ENCODE measurements at regions not wholly inside any gene's neighbourhood (a gene's known extent, or its start where the extent isn't known, plus 50 kb on each side); places are given as distances from the start of the nearest gene placed in this dataset.

DNA sequence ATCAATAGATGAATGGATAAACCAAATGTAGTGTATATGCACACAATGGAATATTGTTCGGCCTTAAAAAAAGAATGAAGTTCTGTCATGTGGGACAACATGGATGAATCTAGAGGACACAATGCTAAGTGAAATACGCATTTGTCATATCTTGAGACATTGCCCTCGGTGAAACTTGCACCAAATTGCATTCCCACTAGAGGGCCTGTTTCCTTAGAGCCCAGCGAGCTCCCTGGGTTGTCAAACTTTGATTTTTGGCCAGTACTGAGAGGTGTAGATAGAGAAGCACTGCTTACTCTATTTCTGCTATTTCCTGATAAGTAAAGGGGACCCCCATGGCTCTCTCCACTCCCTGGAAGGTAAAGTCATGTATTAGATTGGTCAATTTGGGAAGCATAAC lies 157.1 kb downstream of the GPAM start:
- no peaks in the 10 kb centered on the region for H3K9me3 ChIP-seq (ENCODE audit: control insufficient read depth in 2 of 2, low read length in 2 of 2)
- no peak overlapping the region for H3K9ac ChIP-seq (ENCODE audit: low read depth in 1 of 2, low read length in 2 of 2)
- H3K36me3 ChIP-seq (ENCODE audit: control insufficient read depth in 2 of 2, insufficient read depth in 2 of 2, low read length in 2 of 2) = no peaks in the 10 kb centered on the region
- no peaks in the 10 kb centered on the region for H3K27me3 ChIP-seq (ENCODE audit: control insufficient read depth in 2 of 2, insufficient read depth in 2 of 2, low read length in 2 of 2)
- no peak overlapping the region for H3K4me3 ChIP-seq (ENCODE audit: low read length in 2 of 2)
- no peaks in the 10 kb centered on the region for H3K4me1 ChIP-seq (ENCODE audit: control insufficient read depth in 2 of 2, insufficient read depth in 2 of 2, low read length in 2 of 2)
- no peak overlapping the region for H3K27ac ChIP-seq (ENCODE audit: low read depth in 2 of 2, low read length in 2 of 2)

DNA sequence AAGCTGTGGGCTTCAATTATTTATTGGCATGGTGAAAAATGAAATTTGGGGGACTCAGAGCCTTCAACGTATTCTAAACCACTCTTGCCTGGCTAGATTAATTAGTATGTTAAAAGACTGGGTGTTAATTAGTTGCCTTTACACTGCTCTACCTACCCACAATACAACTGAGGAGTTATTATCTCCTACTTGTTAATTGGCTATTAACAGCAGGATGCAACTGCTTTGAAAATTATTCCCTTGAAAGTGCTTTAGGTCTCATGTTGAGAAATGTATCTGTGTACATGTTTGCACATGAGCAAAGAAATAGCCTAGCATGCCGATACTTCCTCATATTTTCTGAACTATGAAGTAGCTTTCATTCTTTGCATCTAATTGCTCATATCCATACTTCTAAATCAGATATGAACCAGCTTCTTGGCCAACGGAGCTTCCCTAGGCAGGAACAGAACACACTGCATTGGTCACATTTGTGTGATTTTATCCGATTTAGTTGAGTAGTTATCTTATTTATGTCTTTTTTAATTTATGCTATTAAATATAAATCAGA lies 155.8 kb downstream of the GPAM start:
- H3K4me3 ChIP-seq (ENCODE audit: low read length in 2 of 2) = no peak overlapping the region

DNA sequence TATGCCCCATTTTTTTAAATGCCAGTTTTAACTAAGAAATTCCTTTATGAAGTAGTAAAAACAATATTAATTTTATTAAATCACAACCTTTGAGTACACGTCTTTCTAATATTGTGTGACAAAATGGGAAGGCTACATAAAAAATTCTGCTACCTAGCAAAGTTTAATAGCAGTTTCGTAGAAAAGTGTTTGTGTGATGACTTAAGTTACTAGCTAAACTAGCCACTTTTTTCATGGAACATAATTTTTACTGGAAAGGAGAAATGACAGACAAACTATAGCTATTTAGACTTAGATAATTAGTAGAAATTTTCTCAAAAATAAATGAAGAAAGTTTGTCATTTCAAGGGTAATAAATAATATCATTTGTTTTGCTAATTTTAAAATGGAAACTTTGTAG lies 153.1 kb downstream of the GPAM start:
- no peaks in the 10 kb centered on the region for H3K4me1 ChIP-seq (ENCODE audit: control insufficient read depth in 2 of 2, insufficient read depth in 2 of 2, low read length in 2 of 2)
- no peaks in the 10 kb centered on the region for H3K27me3 ChIP-seq (ENCODE audit: control insufficient read depth in 2 of 2, insufficient read depth in 2 of 2, low read length in 2 of 2)

More for the DNA sequence above, 155.8 kb downstream of the GPAM start:
- peaks cover 0 to 2% of the 10 kb centered on the region in 2 donors for H3K9me3 ChIP-seq (ENCODE audit: control insufficient read depth in 2 of 2, low read length in 2 of 2)
- no peak overlapping the region for H3K27ac ChIP-seq (ENCODE audit: low read depth in 2 of 2, low read length in 2 of 2)
- no peak overlapping the region for H3K9ac ChIP-seq (ENCODE audit: low read depth in 1 of 2, low read length in 2 of 2)
- no peaks in the 10 kb centered on the region for H3K27me3 ChIP-seq (ENCODE audit: control insufficient read depth in 2 of 2, insufficient read depth in 2 of 2, low read length in 2 of 2)
- H3K4me1 ChIP-seq (ENCODE audit: control insufficient read depth in 2 of 2, insufficient read depth in 2 of 2, low read length in 2 of 2) = no peaks in the 10 kb centered on the region
- H3K36me3 ChIP-seq (ENCODE audit: control insufficient read depth in 2 of 2, insufficient read depth in 2 of 2, low read length in 2 of 2) = no peaks in the 10 kb centered on the region

GRCh38 chr10:112039823-112040222 lies 143.7 kb downstream of the GPAM start:
- no peak overlapping the region for H3K4me3 ChIP-seq (ENCODE audit: low read length in 2 of 2)
- no peaks in the 10 kb centered on the region for H3K4me1 ChIP-seq (ENCODE audit: control insufficient read depth in 2 of 2, insufficient read depth in 2 of 2, low read length in 2 of 2)
- no peaks in the 10 kb centered on the region for H3K27me3 ChIP-seq (ENCODE audit: control insufficient read depth in 2 of 2, insufficient read depth in 2 of 2, low read length in 2 of 2)
- no peaks in the 10 kb centered on the region for H3K9me3 ChIP-seq (ENCODE audit: control insufficient read depth in 2 of 2, low read length in 2 of 2)
- H3K27ac ChIP-seq (ENCODE audit: low read depth in 2 of 2, low read length in 2 of 2) = no peak overlapping the region
- H3K9ac ChIP-seq (ENCODE audit: low read depth in 1 of 2, low read length in 2 of 2) = no peak overlapping the region
- H3K36me3 ChIP-seq (ENCODE audit: control insufficient read depth in 2 of 2, insufficient read depth in 2 of 2, low read length in 2 of 2) = no peaks in the 10 kb centered on the region

More for the DNA sequence above, 153.1 kb downstream of the GPAM start:
- Histone ChIP-seq H3K27ac (ENCODE audit: low read depth in 2 of 2, low read length in 2 of 2) (no peak overlapping the region), H3K9ac (ENCODE audit: low read depth in 1 of 2, low read length in 2 of 2) (no peak overlapping the region), H3K4me3 (ENCODE audit: low read length in 2 of 2) (no peak overlapping the region), H3K9me3 (ENCODE audit: control insufficient read depth in 2 of 2, low read length in 2 of 2) (peaks cover 0 to 2% of the 10 kb centered on the region in 2 donors), H3K36me3 (ENCODE audit: control insufficient read depth in 2 of 2, insufficient read depth in 2 of 2, low read length in 2 of 2) (no peaks in the 10 kb centered on the region)

DNA sequence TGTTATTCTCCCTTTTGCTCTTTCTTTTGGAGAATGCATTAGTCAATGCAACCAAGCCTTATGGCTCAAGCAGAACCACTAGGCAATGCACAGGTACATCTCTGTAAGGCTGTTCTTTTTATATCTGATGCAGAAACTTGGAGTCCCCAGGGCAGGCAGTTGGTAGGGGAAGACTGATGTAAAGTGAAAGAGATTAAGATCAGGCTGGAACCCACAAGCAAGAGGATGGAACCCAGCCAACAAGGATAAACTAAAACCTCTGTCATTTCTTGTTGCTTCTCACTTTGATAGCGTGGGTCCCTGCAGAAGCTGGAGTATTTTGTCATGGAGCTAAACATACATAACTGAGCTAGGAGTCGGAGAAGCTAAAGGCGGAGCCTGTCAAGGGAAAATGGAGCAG lies 142.9 kb downstream of the GPAM start:
- H3K9me3 ChIP-seq (ENCODE audit: control insufficient read depth in 2 of 2, low read length in 2 of 2) = no peaks in the 10 kb centered on the region
- H3K4me3 ChIP-seq (ENCODE audit: low read length in 2 of 2) = no peak overlapping the region
- no peak overlapping the region for H3K9ac ChIP-seq (ENCODE audit: low read depth in 1 of 2, low read length in 2 of 2)
- H3K4me1 ChIP-seq (ENCODE audit: control insufficient read depth in 2 of 2, insufficient read depth in 2 of 2, low read length in 2 of 2) = no peaks in the 10 kb centered on the region
- no peaks in the 10 kb centered on the region for H3K27me3 ChIP-seq (ENCODE audit: control insufficient read depth in 2 of 2, insufficient read depth in 2 of 2, low read length in 2 of 2)
- no peak overlapping the region for H3K27ac ChIP-seq (ENCODE audit: low read depth in 2 of 2, low read length in 2 of 2)
- no peaks in the 10 kb centered on the region for H3K36me3 ChIP-seq (ENCODE audit: control insufficient read depth in 2 of 2, insufficient read depth in 2 of 2, low read length in 2 of 2)

DNA sequence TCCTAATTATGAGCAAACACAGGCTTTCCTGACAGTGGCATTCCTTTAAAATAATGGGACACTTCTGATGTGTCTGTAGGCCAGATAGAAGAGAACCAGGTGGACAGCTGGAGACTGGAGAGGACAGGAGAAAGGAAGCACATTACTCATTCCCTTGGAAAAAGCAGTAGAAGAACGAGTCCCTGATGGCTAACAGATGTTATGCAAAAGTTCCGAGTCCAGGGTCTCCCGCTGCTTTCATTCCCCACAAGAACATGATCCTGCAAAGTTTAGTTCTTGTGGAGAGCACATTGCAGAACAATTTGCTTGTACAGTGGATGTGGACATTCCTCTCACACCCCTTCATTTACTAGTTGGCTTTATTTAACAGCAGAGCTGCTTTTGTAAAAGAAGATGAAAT lies 137.6 kb downstream of the GPAM start:
- no peaks in the 10 kb centered on the region for H3K27me3 ChIP-seq (ENCODE audit: control insufficient read depth in 2 of 2, insufficient read depth in 2 of 2, low read length in 2 of 2)
- H3K9ac ChIP-seq (ENCODE audit: low read depth in 1 of 2, low read length in 2 of 2) = no peak overlapping the region
- no peaks in the 10 kb centered on the region for H3K9me3 ChIP-seq (ENCODE audit: control insufficient read depth in 2 of 2, low read length in 2 of 2)
- H3K4me1 ChIP-seq (ENCODE audit: control insufficient read depth in 2 of 2, insufficient read depth in 2 of 2, low read length in 2 of 2) = no peaks in the 10 kb centered on the region
- H3K4me3 ChIP-seq (ENCODE audit: low read length in 2 of 2) = no peak overlapping the region
- H3K27ac ChIP-seq (ENCODE audit: low read depth in 2 of 2, low read length in 2 of 2) = no peak overlapping the region
- H3K36me3 ChIP-seq (ENCODE audit: control insufficient read depth in 2 of 2, insufficient read depth in 2 of 2, low read length in 2 of 2) = no peaks in the 10 kb centered on the region

GRCh38 chr10:112047674-112048073 lies 135.9 kb downstream of the GPAM start:
- Histone ChIP-seq H3K4me1 (ENCODE audit: control insufficient read depth in 2 of 2, insufficient read depth in 2 of 2, low read length in 2 of 2) (no peaks in the 10 kb centered on the region), H3K4me3 (ENCODE audit: low read length in 2 of 2) (no peak overlapping the region), H3K27ac (ENCODE audit: low read depth in 2 of 2, low read length in 2 of 2) (no peak overlapping the region), H3K9ac (ENCODE audit: low read depth in 1 of 2, low read length in 2 of 2) (no peak overlapping the region), H3K27me3 (ENCODE audit: control insufficient read depth in 2 of 2, insufficient read depth in 2 of 2, low read length in 2 of 2) (no peaks in the 10 kb centered on the region), H3K9me3 (ENCODE audit: control insufficient read depth in 2 of 2, low read length in 2 of 2) (no peaks in the 10 kb centered on the region), H3K36me3 (ENCODE audit: control insufficient read depth in 2 of 2, insufficient read depth in 2 of 2, low read length in 2 of 2) (no peaks in the 10 kb centered on the region)

GRCh38 chr10:112052166-112052565 lies 131.4 kb downstream of the GPAM start:
- no peak overlapping the region for H3K27ac ChIP-seq (ENCODE audit: low read depth in 2 of 2, low read length in 2 of 2)
- H3K4me1 ChIP-seq (ENCODE audit: control insufficient read depth in 2 of 2, insufficient read depth in 2 of 2, low read length in 2 of 2) = no peaks in the 10 kb centered on the region
- H3K9ac ChIP-seq (ENCODE audit: low read depth in 1 of 2, low read length in 2 of 2) = no peak overlapping the region
- peaks cover 0 to 2% of the 10 kb centered on the region in 2 donors for H3K27me3 ChIP-seq (ENCODE audit: control insufficient read depth in 2 of 2, insufficient read depth in 2 of 2, low read length in 2 of 2)
- no peaks in the 10 kb centered on the region for H3K9me3 ChIP-seq (ENCODE audit: control insufficient read depth in 2 of 2, low read length in 2 of 2)
- H3K36me3 ChIP-seq (ENCODE audit: control insufficient read depth in 2 of 2, insufficient read depth in 2 of 2, low read length in 2 of 2) = no peaks in the 10 kb centered on the region
- no peak overlapping the region for H3K4me3 ChIP-seq (ENCODE audit: low read length in 2 of 2)

DNA sequence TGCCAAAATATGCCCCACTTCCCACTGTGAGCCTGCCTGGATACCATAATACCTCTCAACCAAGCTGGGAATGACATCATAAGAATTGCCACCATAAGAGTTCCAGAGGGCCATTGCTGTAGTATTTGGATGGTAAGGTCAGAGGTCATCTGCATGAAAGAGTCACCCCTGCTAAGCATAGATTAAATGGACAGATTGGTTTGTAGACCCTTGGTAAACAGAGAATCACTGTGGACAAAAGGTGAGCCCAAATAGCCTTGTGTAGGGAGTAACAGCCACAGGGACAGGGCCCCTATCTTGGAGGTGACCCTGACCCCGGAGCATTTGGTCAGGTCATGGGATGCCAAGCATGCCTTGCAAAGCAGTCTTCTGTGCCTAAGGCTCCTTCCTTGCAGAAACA lies 129.7 kb downstream of the GPAM start:
- H3K9me3 ChIP-seq (ENCODE audit: control insufficient read depth in 2 of 2, low read length in 2 of 2) = no peaks in the 10 kb centered on the region
- H3K27ac ChIP-seq (ENCODE audit: low read depth in 2 of 2, low read length in 2 of 2) = no peak overlapping the region
- H3K4me1 ChIP-seq (ENCODE audit: control insufficient read depth in 2 of 2, insufficient read depth in 2 of 2, low read length in 2 of 2) = no peaks in the 10 kb centered on the region
- H3K27me3 ChIP-seq (ENCODE audit: control insufficient read depth in 2 of 2, insufficient read depth in 2 of 2, low read length in 2 of 2) = peaks cover 0 to 2% of the 10 kb centered on the region in 2 donors
- H3K9ac ChIP-seq (ENCODE audit: low read depth in 1 of 2, low read length in 2 of 2) = no peak overlapping the region
- no peaks in the 10 kb centered on the region for H3K36me3 ChIP-seq (ENCODE audit: control insufficient read depth in 2 of 2, insufficient read depth in 2 of 2, low read length in 2 of 2)
- no peak overlapping the region for H3K4me3 ChIP-seq (ENCODE audit: low read length in 2 of 2)

- Histone ChIP-seq H3K36me3 (ENCODE audit: control insufficient read depth in 2 of 2, insufficient read depth in 2 of 2, low read length in 2 of 2) (no peaks in the 10 kb centered on the region), H3K27me3 (ENCODE audit: control insufficient read depth in 2 of 2, insufficient read depth in 2 of 2, low read length in 2 of 2) (peaks cover 0 to 2% of the 10 kb centered on the region in 2 donors), H3K4me1 (ENCODE audit: control insufficient read depth in 2 of 2, insufficient read depth in 2 of 2, low read length in 2 of 2) (no peaks in the 10 kb centered on the region), H3K9me3 (ENCODE audit: control insufficient read depth in 2 of 2, low read length in 2 of 2) (no peaks in the 10 kb centered on the region), H3K4me3 (ENCODE audit: low read length in 2 of 2) (no peak overlapping the region), H3K27ac (ENCODE audit: low read depth in 2 of 2, low read length in 2 of 2) (no peak overlapping the region), H3K9ac (ENCODE audit: low read depth in 1 of 2, low read length in 2 of 2) (no peak overlapping the region)
Observed at GRCh38 chr10:112054516-112054915, 129.0 kb downstream of the GPAM start.

DNA sequence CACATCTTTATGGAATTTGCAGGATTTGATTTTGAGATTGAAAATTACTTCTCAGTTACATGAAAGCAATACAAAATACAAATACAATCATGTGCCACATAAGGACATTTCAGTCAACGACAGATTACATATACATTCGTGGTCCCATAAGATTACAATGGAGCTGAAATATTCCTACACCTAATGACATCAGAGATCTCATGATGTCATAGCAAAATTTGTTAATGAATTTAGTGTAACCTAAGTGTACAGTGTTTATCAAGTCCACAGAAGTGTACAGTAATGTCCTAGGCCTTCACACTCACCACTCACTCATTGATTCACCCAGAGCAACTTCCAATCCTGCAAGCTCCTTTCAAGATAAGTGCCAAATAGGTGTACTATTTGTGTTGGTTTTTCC lies 126.5 kb downstream of the GPAM start:
- Histone ChIP-seq H3K9ac (ENCODE audit: low read depth in 1 of 2, low read length in 2 of 2) (no peak overlapping the region), H3K36me3 (ENCODE audit: control insufficient read depth in 2 of 2, insufficient read depth in 2 of 2, low read length in 2 of 2) (no peaks in the 10 kb centered on the region), H3K4me1 (ENCODE audit: control insufficient read depth in 2 of 2, insufficient read depth in 2 of 2, low read length in 2 of 2) (no peaks in the 10 kb centered on the region), H3K27me3 (ENCODE audit: control insufficient read depth in 2 of 2, insufficient read depth in 2 of 2, low read length in 2 of 2) (peaks cover 0 to 2% of the 10 kb centered on the region in 2 donors), H3K27ac (ENCODE audit: low read depth in 2 of 2, low read length in 2 of 2) (no peak overlapping the region), H3K4me3 (ENCODE audit: low read length in 2 of 2) (no peak overlapping the region), H3K9me3 (ENCODE audit: control insufficient read depth in 2 of 2, low read length in 2 of 2) (no peaks in the 10 kb centered on the region)

All from mucosa of rectum (tissue), 2 donors.